Endothelial cell of umbilical vein (primary cell): ENCODE measurements at regions not wholly inside any gene's neighbourhood (a gene's known extent, or its start where the extent isn't known, plus 50 kb on each side); places are given as distances from the start of the nearest gene placed in this dataset.

Source experiments
- BruUV-seq: library from RNA; stranded (reverse); fragments of 400-500 nt; replicated peaks from 2 replicates; lab custom pipeline; 2021; lab: Mats Ljungman, UMichigan
- CTCF ChIA-PET: fragments of 300-600, 350-600 bp; sonication (Branson Sonifier 250); formaldehyde crosslinking; loops from one replicate; lab custom pipeline; 2021; ENCODE audit warnings: antibody characterized with exemption, inconsistent platforms; lab: Charles Lee
- POLR2A ChIA-PET: fragments of 300-600, 350-600 bp; sonication (Branson Sonifier 250); formaldehyde crosslinking; loops from one replicate; lab custom pipeline; 2021; ENCODE audit warnings: antibody characterized with exemption, inconsistent platforms; lab: Charles Lee
- DNase-seq: peaks from one replicate; pipeline ENCODE4 v3.0.0-alpha.2; 2011; ENCODE audit warnings: low read depth, low spot score
- FAIRE-seq: peaks from 2 replicates; lab custom pipeline; 2011; peaks lifted over from hg19 to GRCh38; lab: Jason Lieb, UNC
- H2AFZ ChIP-seq: 2 replicates; pipeline ENCODE4 v1.6.0; 2012; ENCODE audit warnings: low read depth, low read length, control low read depth, inconsistent platforms
- H3K27ac ChIP-seq: 2 replicates; pipeline ENCODE4 v1.5.1; 2011; ENCODE audit warnings: low read depth, mild to moderate bottlenecking, control low read depth, low read length, moderate library complexity; ENCODE audit not compliant: insufficient read depth
- H3K27me3 ChIP-seq, 2 experiments: 2 replicates each; pipeline versions ENCODE4 v1.6.0 to v1.6.1; 2011; ENCODE audit warnings: low read length in 2 of 2, mixed read lengths in 1 of 2; ENCODE audit not compliant: control insufficient read depth in 2 of 2, insufficient read depth in 2 of 2
- H3K36me3 ChIP-seq, 2 experiments: 2 replicates in 1 of 2; 3 replicates in 1 of 2; pipeline ENCODE4 v1.5.1; 2011; ENCODE audit warnings: low read length in 2 of 2, mild to moderate bottlenecking in 1 of 2, moderate library complexity in 1 of 2; ENCODE audit not compliant: control insufficient read depth in 2 of 2, insufficient read depth in 2 of 2; ENCODE audit errors: extremely low read depth in 1 of 2
- H3K4me1 ChIP-seq: 3 replicates; pipeline ENCODE4 v1.5.1; 2011; ENCODE audit warnings: mild to moderate bottlenecking, low read length; ENCODE audit not compliant: control insufficient read depth, insufficient read depth; ENCODE audit errors: extremely low read depth
- H3K4me2 ChIP-seq: 2 replicates; pipeline ENCODE4 v1.6.1; 2011; ENCODE audit warnings: low read length, control low read depth, mixed read lengths; ENCODE audit not compliant: insufficient read depth
- H3K4me3 ChIP-seq, 3 experiments: fragments of 200-600 bp in 1 of 3; sonication (generic), shearing (Covaris generic) in 1 of 3; replicated peaks in 1 of 3; 2 replicates each; pipeline ENCODE4 v1.5.1; 2011 to 2016; ENCODE audit warnings: control low read depth in 3 of 3, low read length in 3 of 3, mild to moderate bottlenecking in 2 of 3, inconsistent platforms in 1 of 3, low read depth in 1 of 3, moderate library complexity in 1 of 3; ENCODE audit not compliant: insufficient read depth in 1 of 3
- H3K79me2 ChIP-seq: 2 replicates; pipeline ENCODE4 v1.6.0; 2012; ENCODE audit warnings: low read length, inconsistent platforms; ENCODE audit not compliant: control insufficient read depth, insufficient read depth
- H3K9ac ChIP-seq: replicated peaks from 2 replicates; pipeline ENCODE3; 2011; ENCODE audit warnings: low read length, control low read depth; ENCODE audit not compliant: insufficient read depth; ENCODE audit errors: extremely low read depth
- H3K9me1 ChIP-seq: replicated peaks from 3 replicates; pipeline ENCODE4 v1.6.0; 2011; ENCODE audit warnings: mild to moderate bottlenecking, low read length; ENCODE audit not compliant: control insufficient read depth, insufficient read depth; ENCODE audit errors: extremely low read depth
- H3K9me3 ChIP-seq: replicated peaks from 2 replicates; pipeline ENCODE4 v1.5.1; 2012; ENCODE audit warnings: low read length, inconsistent platforms; ENCODE audit not compliant: control insufficient read depth, insufficient read depth
- H4K20me1 ChIP-seq: replicated peaks from 2 replicates; pipeline ENCODE3; 2011; ENCODE audit warnings: mild to moderate bottlenecking, low read length; ENCODE audit not compliant: control insufficient read depth, insufficient read depth; ENCODE audit errors: extremely low read depth
- EZH2 ChIP-seq: IDR thresholded peaks from 2 replicates; pipeline ENCODE4 v1.6.1; 2012; ENCODE audit warnings: borderline replicate concordance, low read depth, mild to moderate bottlenecking, moderate library complexity, low read length, inconsistent platforms; ENCODE audit not compliant: severe bottlenecking
- GATA2 ChIP-seq: IDR thresholded peaks from 2 replicates; pipeline ENCODE4 v1.7.0; 2011; ENCODE audit warnings: low read depth, mild to moderate bottlenecking, moderate library complexity, mixed read lengths, low read length; ENCODE audit not compliant: insufficient read length, insufficient read depth
- JUN ChIP-seq: IDR thresholded peaks from 2 replicates; pipeline ENCODE4 v1.6.1; 2011; ENCODE audit warnings: borderline replicate concordance, low read depth; ENCODE audit not compliant: insufficient read length, insufficient read depth
- MAX ChIP-seq: IDR thresholded peaks from 2 replicates; pipeline ENCODE4 v1.6.1; 2011; ENCODE audit not compliant: insufficient read depth, insufficient read length
- MYC ChIP-seq: IDR thresholded peaks from one replicate; pipeline ENCODE4 v1.6.1; 2011; ENCODE audit warnings: mild to moderate bottlenecking, low read depth, low read length
- POLR2A ChIP-seq: IDR thresholded peaks from 2 replicates; pipeline ENCODE4 v1.6.1; 2012; ENCODE audit warnings: low read depth, mild to moderate bottlenecking, control low read depth, low read length
- POLR2AphosphoS5 ChIP-seq: IDR thresholded peaks from 2 replicates; pipeline ENCODE4 v1.6.1; 2012; ENCODE audit warnings: low read depth, mild to moderate bottlenecking, control low read depth, low read length, moderate library complexity; ENCODE audit not compliant: insufficient read depth
- dilution Hi-C: fragments of 300-500 bp; cut with MboI; formaldehyde crosslinking; loops from one replicate; pipeline ENCODE4 v1.15.0; 2019; ENCODE audit warnings: low sequenced_read_pairs; ENCODE audit not compliant: extremely low pct_ligation_motif_present
- intact Hi-C: fragments of 100-400 bp; cut with micrococcal nuclease; formaldehyde crosslinking; loops from one replicate; pipeline ENCODE4 v1.10.0; 2022
- TF ChIP-seq, protein P1 (sequence below), 2 donors: IDR thresholded peaks; 1 replicate in 1 of 2; 2 replicates in 1 of 2; pipeline ENCODE4 v1.5.1; 2011; ENCODE audit warnings: low read length in 2 of 2, mild to moderate bottlenecking in 2 of 2, moderate library complexity in 2 of 2, control low read depth in 1 of 2, inconsistent platforms in 1 of 2, low read depth in 1 of 2; ENCODE audit not compliant: insufficient read depth in 1 of 2; ENCODE audit errors: extremely low read depth in 1 of 2

DNA sequence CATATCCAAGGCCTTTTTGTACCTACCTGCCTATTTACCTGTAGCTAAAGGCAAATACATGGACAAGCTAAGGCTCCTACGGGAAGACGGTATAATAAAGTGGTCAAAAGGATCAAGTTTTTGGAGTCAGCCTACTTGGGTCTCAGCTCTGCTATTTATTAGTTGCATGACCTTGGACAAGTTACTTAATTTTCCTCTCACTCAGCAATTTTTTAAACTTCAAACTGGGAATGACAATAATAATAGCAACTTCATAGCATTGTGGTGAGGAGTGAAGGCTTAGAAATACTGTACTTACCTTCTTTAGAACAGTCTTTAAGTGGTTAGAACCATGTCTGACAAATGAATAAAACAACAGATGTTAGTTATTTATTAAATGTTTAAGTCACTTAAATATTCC, 60.2 kb upstream of the SLC35F3 start:
- no TSS peak for BruUV-seq

More for the DNA sequence above, 60.2 kb upstream of the SLC35F3 start:
- H3K27ac ChIP-seq = no peak overlapping the region
- DNase-seq (no peak), FAIRE-seq (no peak)
- no peaks in the 10 kb centered on the region for H3K4me1 ChIP-seq
- H3K9me1 ChIP-seq = no peaks in the 10 kb centered on the region
- H4K20me1 ChIP-seq = no peaks in the 10 kb centered on the region
- H3K4me2 ChIP-seq = no peak overlapping the region
- peaks cover 6% of the 10 kb centered on the region for H3K9me3 ChIP-seq
- POLR2A ChIA-PET = no interaction called here
- no peaks in the 10 kb centered on the region for H3K79me2 ChIP-seq
- CTCF ChIA-PET = no interaction called here
- H3K9ac ChIP-seq = no peak overlapping the region
- H3K4me3 ChIP-seq = no peak overlapping the region
- H3K27me3 ChIP-seq = no peaks in the 10 kb centered on the region
- intact Hi-C loops (no loop called here), dilution Hi-C loops (no loop called here)
- H3K36me3 ChIP-seq = no peaks in the 10 kb centered on the region
- no peak overlapping the region for H2AFZ ChIP-seq
- TF ChIP-seq POLR2AphosphoS5 (no peak), EZH2 (no peak), POLR2A (no peak), JUN (no peak), MYC (no peak), GATA2 (no peak), MAX (no peak)
- TF ChIP-seq, protein P1, sequence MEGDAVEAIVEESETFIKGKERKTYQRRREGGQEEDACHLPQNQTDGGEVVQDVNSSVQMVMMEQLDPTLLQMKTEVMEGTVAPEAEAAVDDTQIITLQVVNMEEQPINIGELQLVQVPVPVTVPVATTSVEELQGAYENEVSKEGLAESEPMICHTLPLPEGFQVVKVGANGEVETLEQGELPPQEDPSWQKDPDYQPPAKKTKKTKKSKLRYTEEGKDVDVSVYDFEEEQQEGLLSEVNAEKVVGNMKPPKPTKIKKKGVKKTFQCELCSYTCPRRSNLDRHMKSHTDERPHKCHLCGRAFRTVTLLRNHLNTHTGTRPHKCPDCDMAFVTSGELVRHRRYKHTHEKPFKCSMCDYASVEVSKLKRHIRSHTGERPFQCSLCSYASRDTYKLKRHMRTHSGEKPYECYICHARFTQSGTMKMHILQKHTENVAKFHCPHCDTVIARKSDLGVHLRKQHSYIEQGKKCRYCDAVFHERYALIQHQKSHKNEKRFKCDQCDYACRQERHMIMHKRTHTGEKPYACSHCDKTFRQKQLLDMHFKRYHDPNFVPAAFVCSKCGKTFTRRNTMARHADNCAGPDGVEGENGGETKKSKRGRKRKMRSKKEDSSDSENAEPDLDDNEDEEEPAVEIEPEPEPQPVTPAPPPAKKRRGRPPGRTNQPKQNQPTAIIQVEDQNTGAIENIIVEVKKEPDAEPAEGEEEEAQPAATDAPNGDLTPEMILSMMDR (IDR thresholded peaks at IDR 0.05; ENCODE audit: extremely low read depth in 1 of 2, insufficient read depth in 1 of 2, low read depth in 1 of 2, low read length in 2 of 2) = no peak
